ENCODE measurements at regions not wholly inside any gene's neighbourhood (a gene's known extent, or its start where the extent isn't known, plus 50 kb on each side); places are given as distances from the start of the nearest gene placed in this dataset.

- peaks cover 7% of the 10 kb centered on the region; the same call in 1 of the 2 replicates for H3K4me1 ChIP-seq (ENCODE audit: insufficient read depth)
- no peak overlapping the region for H3K27ac ChIP-seq (ENCODE audit: low read depth)
- H2AFZ ChIP-seq, result no peak overlapping the region
- H3K27me3 ChIP-seq (ENCODE audit: insufficient read depth), result no peaks in the 10 kb centered on the region
- no peaks in the 10 kb centered on the region for H3K79me2 ChIP-seq (replicated peaks; ENCODE audit: insufficient read depth)
- Mint-ChIP-seq H3K27me3 (ENCODE audit: insufficient read depth, low read depth, poor library complexity) (no peaks in the 10 kb centered on the region), H3K4me3 (no peak overlapping the region), H3K9me3 (no peaks in the 10 kb centered on the region; the same call in 1 of the 3 replicates), H3K4me1 (peaks cover 11% of the 10 kb centered on the region; the same call in 2 of the 3 replicates), H3K27ac (no peak overlapping the region), H3K36me3 (ENCODE audit: low read depth) (no peaks in the 10 kb centered on the region)
- H3F3A ChIP-seq (replicated peaks; ENCODE audit: low read depth), result no peaks in the 10 kb centered on the region
- no peaks in the 10 kb centered on the region; the same call in 1 of the 2 replicates for H3K9me2 ChIP-seq (ENCODE audit: insufficient read depth)
- no peaks in the 10 kb centered on the region for H4K20me1 ChIP-seq (replicated peaks; ENCODE audit: insufficient read depth)
- no peaks in the 10 kb centered on the region for H3K36me3 ChIP-seq (ENCODE audit: insufficient read depth)
- no peak overlapping the region for H3K4me2 ChIP-seq
- no peak for DNase-seq (ENCODE audit: low spot score)
- H3K4me3 ChIP-seq, result no peak overlapping the region
- TF ChIP-seq ETS1 (IDR thresholded peaks at IDR 0.05) (no peak), JUNB (IDR thresholded peaks at IDR 0.05; ENCODE audit: unreplicated experiment) (no peak)
- no peak for ATAC-seq
Measured at GRCh38 chr5:17440766-17441165, 57.3 kb upstream of the TAF11L2 start.

- H3K4me1 ChIP-seq (ENCODE audit: insufficient read depth), result peaks cover 7% of the 10 kb centered on the region; the same call in 1 of the 2 replicates
- no peaks in the 10 kb centered on the region for H3K79me2 ChIP-seq (replicated peaks; ENCODE audit: insufficient read depth)
- no peak overlapping the region for H2AFZ ChIP-seq
- Mint-ChIP-seq H3K9me3 (no peaks in the 10 kb centered on the region; the same call in 1 of the 3 replicates), H3K27me3 (ENCODE audit: insufficient read depth, low read depth, poor library complexity) (no peaks in the 10 kb centered on the region), H3K27ac (no peak overlapping the region), H3K4me1 (peaks cover 11% of the 10 kb centered on the region; the same call in 2 of the 3 replicates), H3K36me3 (ENCODE audit: low read depth) (no peaks in the 10 kb centered on the region), H3K4me3 (no peak overlapping the region)
- H3F3A ChIP-seq (replicated peaks; ENCODE audit: low read depth), result no peaks in the 10 kb centered on the region
- no peaks in the 10 kb centered on the region for H3K36me3 ChIP-seq (ENCODE audit: insufficient read depth)
- TF ChIP-seq NANOG (IDR thresholded peaks at IDR 0.05; ENCODE audit: borderline replicate concordance), result no peak
- TF ChIP-seq POLR2AphosphoS5 (IDR thresholded peaks at IDR 0.05; ENCODE audit: low read depth), result no peak
- no peak for TF ChIP-seq ZNF331 (CRISPR knock-in tag; IDR thresholded peaks at IDR 0.05; ENCODE audit: low read depth)
- TF ChIP-seq, protein P1, sequence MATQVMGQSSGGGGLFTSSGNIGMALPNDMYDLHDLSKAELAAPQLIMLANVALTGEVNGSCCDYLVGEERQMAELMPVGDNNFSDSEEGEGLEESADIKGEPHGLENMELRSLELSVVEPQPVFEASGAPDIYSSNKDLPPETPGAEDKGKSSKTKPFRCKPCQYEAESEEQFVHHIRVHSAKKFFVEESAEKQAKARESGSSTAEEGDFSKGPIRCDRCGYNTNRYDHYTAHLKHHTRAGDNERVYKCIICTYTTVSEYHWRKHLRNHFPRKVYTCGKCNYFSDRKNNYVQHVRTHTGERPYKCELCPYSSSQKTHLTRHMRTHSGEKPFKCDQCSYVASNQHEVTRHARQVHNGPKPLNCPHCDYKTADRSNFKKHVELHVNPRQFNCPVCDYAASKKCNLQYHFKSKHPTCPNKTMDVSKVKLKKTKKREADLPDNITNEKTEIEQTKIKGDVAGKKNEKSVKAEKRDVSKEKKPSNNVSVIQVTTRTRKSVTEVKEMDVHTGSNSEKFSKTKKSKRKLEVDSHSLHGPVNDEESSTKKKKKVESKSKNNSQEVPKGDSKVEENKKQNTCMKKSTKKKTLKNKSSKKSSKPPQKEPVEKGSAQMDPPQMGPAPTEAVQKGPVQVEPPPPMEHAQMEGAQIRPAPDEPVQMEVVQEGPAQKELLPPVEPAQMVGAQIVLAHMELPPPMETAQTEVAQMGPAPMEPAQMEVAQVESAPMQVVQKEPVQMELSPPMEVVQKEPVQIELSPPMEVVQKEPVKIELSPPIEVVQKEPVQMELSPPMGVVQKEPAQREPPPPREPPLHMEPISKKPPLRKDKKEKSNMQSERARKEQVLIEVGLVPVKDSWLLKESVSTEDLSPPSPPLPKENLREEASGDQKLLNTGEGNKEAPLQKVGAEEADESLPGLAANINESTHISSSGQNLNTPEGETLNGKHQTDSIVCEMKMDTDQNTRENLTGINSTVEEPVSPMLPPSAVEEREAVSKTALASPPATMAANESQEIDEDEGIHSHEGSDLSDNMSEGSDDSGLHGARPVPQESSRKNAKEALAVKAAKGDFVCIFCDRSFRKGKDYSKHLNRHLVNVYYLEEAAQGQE (IDR thresholded peaks at IDR 0.05; ENCODE audit: unreplicated experiment), result no peak
- TF ChIP-seq, protein P2, sequence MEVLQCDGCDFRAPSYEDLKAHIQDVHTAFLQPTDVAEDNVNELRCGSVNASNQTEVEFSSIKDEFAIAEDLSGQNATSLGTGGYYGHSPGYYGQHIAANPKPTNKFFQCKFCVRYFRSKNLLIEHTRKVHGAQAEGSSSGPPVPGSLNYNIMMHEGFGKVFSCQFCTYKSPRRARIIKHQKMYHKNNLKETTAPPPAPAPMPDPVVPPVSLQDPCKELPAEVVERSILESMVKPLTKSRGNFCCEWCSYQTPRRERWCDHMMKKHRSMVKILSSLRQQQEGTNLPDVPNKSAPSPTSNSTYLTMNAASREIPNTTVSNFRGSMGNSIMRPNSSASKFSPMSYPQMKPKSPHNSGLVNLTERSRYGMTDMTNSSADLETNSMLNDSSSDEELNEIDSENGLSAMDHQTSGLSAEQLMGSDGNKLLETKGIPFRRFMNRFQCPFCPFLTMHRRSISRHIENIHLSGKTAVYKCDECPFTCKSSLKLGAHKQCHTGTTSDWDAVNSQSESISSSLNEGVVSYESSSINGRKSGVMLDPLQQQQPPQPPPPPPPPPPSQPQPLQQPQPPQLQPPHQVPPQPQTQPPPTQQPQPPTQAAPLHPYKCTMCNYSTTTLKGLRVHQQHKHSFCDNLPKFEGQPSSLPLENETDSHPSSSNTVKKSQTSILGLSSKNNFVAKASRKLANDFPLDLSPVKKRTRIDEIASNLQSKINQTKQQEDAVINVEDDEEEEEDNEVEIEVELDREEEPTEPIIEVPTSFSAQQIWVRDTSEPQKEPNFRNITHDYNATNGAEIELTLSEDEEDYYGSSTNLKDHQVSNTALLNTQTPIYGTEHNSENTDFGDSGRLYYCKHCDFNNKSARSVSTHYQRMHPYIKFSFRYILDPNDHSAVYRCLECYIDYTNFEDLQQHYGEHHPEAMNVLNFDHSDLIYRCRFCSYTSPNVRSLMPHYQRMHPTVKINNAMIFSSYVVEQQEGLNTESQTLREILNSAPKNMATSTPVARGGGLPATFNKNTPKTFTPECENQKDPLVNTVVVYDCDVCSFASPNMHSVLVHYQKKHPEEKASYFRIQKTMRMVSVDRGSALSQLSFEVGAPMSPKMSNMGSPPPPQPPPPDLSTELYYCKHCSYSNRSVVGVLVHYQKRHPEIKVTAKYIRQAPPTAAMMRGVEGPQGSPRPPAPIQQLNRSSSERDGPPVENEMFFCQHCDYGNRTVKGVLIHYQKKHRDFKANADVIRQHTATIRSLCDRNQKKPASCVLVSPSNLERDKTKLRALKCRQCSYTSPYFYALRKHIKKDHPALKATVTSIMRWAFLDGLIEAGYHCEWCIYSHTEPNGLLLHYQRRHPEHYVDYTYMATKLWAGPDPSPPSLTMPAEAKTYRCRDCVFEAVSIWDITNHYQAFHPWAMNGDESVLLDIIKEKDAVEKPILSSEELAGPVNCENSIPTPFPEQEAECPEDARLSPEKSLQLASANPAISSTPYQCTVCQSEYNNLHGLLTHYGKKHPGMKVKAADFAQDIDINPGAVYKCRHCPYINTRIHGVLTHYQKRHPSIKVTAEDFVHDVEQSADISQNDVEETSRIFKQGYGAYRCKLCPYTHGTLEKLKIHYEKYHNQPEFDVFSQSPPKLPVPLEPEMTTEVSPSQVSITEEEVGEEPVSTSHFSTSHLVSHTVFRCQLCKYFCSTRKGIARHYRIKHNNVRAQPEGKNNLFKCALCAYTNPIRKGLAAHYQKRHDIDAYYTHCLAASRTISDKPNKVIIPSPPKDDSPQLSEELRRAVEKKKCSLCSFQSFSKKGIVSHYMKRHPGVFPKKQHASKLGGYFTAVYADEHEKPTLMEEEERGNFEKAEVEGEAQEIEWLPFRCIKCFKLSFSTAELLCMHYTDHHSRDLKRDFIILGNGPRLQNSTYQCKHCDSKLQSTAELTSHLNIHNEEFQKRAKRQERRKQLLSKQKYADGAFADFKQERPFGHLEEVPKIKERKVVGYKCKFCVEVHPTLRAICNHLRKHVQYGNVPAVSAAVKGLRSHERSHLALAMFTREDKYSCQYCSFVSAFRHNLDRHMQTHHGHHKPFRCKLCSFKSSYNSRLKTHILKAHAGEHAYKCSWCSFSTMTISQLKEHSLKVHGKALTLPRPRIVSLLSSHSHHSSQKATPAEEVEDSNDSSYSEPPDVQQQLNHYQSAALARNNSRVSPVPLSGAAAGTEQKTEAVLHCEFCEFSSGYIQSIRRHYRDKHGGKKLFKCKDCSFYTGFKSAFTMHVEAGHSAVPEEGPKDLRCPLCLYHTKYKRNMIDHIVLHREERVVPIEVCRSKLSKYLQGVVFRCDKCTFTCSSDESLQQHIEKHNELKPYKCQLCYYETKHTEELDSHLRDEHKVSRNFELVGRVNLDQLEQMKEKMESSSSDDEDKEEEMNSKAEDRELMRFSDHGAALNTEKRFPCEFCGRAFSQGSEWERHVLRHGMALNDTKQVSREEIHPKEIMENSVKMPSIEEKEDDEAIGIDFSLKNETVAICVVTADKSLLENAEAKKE (CRISPR knock-in tag; IDR thresholded peaks at IDR 0.05), result no peak
- TF ChIP-seq CREB1 (CRISPR knock-in tag; IDR thresholded peaks at IDR 0.05; ENCODE audit: low read depth), result no peak
- no peak for TF ChIP-seq CTCF (conservative IDR thresholded peaks at IDR 0.05; ENCODE audit: low read depth in 2 of 2)
- DNase-seq (ENCODE audit: low spot score), result no peak
- H3K4me2 ChIP-seq, result no peak overlapping the region
- no peak overlapping the region for H3K27ac ChIP-seq (ENCODE audit: low read depth)
- ATAC-seq, result no peak
- H3K4me3 ChIP-seq, result no peak overlapping the region
- H3K9me2 ChIP-seq (ENCODE audit: insufficient read depth), result peaks cover under 1% of the 10 kb centered on the region; the same call in 1 of the 2 replicates
- no peaks in the 10 kb centered on the region for H4K20me1 ChIP-seq (replicated peaks; ENCODE audit: insufficient read depth)
- no peaks in the 10 kb centered on the region for H3K27me3 ChIP-seq (ENCODE audit: insufficient read depth)
Measured at GRCh38 chr5:17441351-17441750, 56.7 kb upstream of the TAF11L2 start.

Data from GM23338 (cell line).